Adrenal gland (tissue), 5 donors: ENCODE measurements at regions not wholly inside any gene's neighbourhood (a gene's known extent, or its start where the extent isn't known, plus 50 kb on each side); places are given as distances from the start of the nearest gene placed in this dataset.

Experiments
- POLR2A ChIP-seq, 2 donors: fragments of 450-650 bp; IDR thresholded peaks; one replicate each; pipeline ENCODE4 v1.6.1; 2017; ENCODE audit warnings: antibody characterized with exemption in 2 of 2, mild to moderate bottlenecking in 2 of 2, moderate library complexity in 1 of 2
- TF ChIP-seq, protein P1 (sequence below), 6 experiments: fragments of 450-650 bp in 4 of 6; fragments of 200-600 bp in 2 of 6; sonication (generic) in 1 of 6; IDR thresholded peaks; 1 replicate in 5 of 6; 2 replicates in 1 of 6; pipeline versions ENCODE4 v1.5.1 to v1.8.0; 2016 to 2021; ENCODE audit warnings: antibody characterized with exemption in 6 of 6, mild to moderate bottlenecking in 2 of 6, moderate library complexity in 1 of 6
- donor health status: DM: no; HTN: no; CAD: no.

DNA sequence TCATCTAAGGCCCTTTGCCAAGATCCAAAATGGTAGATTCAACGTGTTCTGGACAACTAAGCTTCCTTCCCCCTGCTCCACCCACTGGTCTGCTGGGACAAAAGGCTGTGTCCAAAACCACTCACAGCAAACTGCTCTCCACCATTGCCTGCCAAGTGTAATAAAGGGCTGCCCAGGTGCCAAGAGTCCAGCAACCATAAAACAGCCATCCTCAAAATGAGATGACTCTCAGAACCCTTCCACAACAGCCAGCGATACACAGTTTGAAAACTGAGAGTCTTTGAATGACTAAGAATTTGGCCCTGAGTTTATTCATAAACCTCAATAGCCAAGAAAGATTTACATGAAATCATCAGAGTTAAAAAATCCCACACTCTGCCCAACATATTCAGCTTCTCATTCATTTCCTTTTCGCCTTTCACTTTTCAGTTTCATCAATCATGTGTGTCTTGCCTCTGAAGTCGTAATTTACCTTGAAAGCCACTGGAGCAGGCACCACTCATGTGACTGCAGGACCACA is 658.1 kb upstream of the MGMT start:
- TF ChIP-seq, protein P1, sequence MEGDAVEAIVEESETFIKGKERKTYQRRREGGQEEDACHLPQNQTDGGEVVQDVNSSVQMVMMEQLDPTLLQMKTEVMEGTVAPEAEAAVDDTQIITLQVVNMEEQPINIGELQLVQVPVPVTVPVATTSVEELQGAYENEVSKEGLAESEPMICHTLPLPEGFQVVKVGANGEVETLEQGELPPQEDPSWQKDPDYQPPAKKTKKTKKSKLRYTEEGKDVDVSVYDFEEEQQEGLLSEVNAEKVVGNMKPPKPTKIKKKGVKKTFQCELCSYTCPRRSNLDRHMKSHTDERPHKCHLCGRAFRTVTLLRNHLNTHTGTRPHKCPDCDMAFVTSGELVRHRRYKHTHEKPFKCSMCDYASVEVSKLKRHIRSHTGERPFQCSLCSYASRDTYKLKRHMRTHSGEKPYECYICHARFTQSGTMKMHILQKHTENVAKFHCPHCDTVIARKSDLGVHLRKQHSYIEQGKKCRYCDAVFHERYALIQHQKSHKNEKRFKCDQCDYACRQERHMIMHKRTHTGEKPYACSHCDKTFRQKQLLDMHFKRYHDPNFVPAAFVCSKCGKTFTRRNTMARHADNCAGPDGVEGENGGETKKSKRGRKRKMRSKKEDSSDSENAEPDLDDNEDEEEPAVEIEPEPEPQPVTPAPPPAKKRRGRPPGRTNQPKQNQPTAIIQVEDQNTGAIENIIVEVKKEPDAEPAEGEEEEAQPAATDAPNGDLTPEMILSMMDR (IDR thresholded peaks at IDR 0.05), result no peak
- TF ChIP-seq POLR2A (IDR thresholded peaks at IDR 0.05), result no peak
